OCI-LY1 (cell line): ENCODE measurements at regions not wholly inside any gene's neighbourhood (a gene's known extent, or its start where the extent isn't known, plus 50 kb on each side); places are given as distances from the start of the nearest gene placed in this dataset.

Experiments used
- H2AFZ ChIP-seq: fragments of 200-600 bp; sonication (generic), shearing (Covaris generic); 2 replicates; pipeline ENCODE4 v1.6.0; 2014; ENCODE audit warnings: antibody characterized with exemption, mild to moderate bottlenecking, low read length
- H3F3A ChIP-seq: fragments of 200-600 bp; sonication (generic), shearing (Covaris generic); 2 replicates; pipeline ENCODE4 v1.6.0; 2014; ENCODE audit warnings: mild to moderate bottlenecking, antibody characterized with exemption, low read length, moderate library complexity; ENCODE audit not compliant: insufficient read depth
- H3K27ac ChIP-seq: fragments of 200-600 bp; sonication (generic); 2 replicates; pipeline ENCODE4 v1.5.1; 2014; ENCODE audit warnings: low read length, mixed run types, mild to moderate bottlenecking, low read depth; ENCODE audit not compliant: poor library complexity, severe bottlenecking
- H3K27me3 ChIP-seq: fragments of 200-600 bp; sonication (generic); 2 replicates; pipeline ENCODE4 v1.6.0; 2014; ENCODE audit warnings: antibody characterized with exemption, mild to moderate bottlenecking, low read length, moderate library complexity; ENCODE audit not compliant: insufficient read depth
- H3K36me3 ChIP-seq: fragments of 200-600 bp; sonication (generic); 2 replicates; pipeline ENCODE4 v1.6.1; 2014; ENCODE audit warnings: mild to moderate bottlenecking, antibody characterized with exemption, low read length, moderate library complexity, mixed read lengths; ENCODE audit not compliant: insufficient read depth
- H3K4me1 ChIP-seq: fragments of 200-600 bp; sonication (generic); 2 replicates; pipeline ENCODE4 v1.5.1; 2014; ENCODE audit warnings: mild to moderate bottlenecking, low read length, moderate library complexity; ENCODE audit not compliant: insufficient read depth, severe bottlenecking
- H3K4me2 ChIP-seq: fragments of 200-600 bp; sonication (generic), shearing (Covaris generic); 2 replicates; pipeline ENCODE4 v1.6.1; 2014; ENCODE audit warnings: low read length
- H3K4me3 ChIP-seq: fragments of 200-600 bp; sonication (generic); 2 replicates; pipeline ENCODE4 v1.5.1; 2014; ENCODE audit warnings: low read length, low read depth, mild to moderate bottlenecking, mixed read lengths; ENCODE audit not compliant: poor library complexity, severe bottlenecking
- H3K79me2 ChIP-seq: fragments of 200-600 bp; shearing (Covaris generic); 2 replicates; pipeline ENCODE4 v1.6.1; 2016; ENCODE audit warnings: mixed run types, low read length, mixed read lengths; ENCODE audit not compliant: insufficient read depth
- H3K9ac ChIP-seq: fragments of 200-600 bp; sonication (generic), shearing (Covaris generic); 2 replicates; pipeline ENCODE4 v1.6.1; 2014; ENCODE audit warnings: mild to moderate bottlenecking, low read length, mixed read lengths
- H3K9me2 ChIP-seq: fragments of 200-600 bp; sonication (generic), shearing (Covaris generic); 2 replicates; pipeline ENCODE4 v1.6.1; 2014; ENCODE audit warnings: low read depth, mild to moderate bottlenecking, low read length, mixed read lengths
- H3K9me3 ChIP-seq: fragments of 200-600 bp; shearing (Covaris generic); 2 replicates; pipeline ENCODE4 v1.6.1; 2014; ENCODE audit warnings: low read length, mixed read lengths
- H4K20me1 ChIP-seq: fragments of 200-600 bp; sonication (generic), shearing (Covaris generic); 2 replicates; pipeline ENCODE4 v1.6.0; 2016; ENCODE audit warnings: mild to moderate bottlenecking, low read length; ENCODE audit not compliant: insufficient read depth
- EZH2 ChIP-seq: fragments of 200-600 bp; sonication (generic), shearing (Covaris generic); IDR thresholded peaks from 2 replicates; pipeline ENCODE4 v1.8.0; 2017; ENCODE audit warnings: borderline replicate concordance, mixed run types, mild to moderate bottlenecking, antibody characterized with exemption, low read length, moderate library complexity, mixed read lengths
- TF ChIP-seq, protein P1 (sequence below): fragments of 200-600 bp; sonication (generic), shearing (Covaris generic); IDR thresholded peaks from 2 replicates; pipeline ENCODE4 v1.5.1; 2017; ENCODE audit warnings: mild to moderate bottlenecking, antibody characterized with exemption, low read length, moderate library complexity, mixed read lengths

DNA sequence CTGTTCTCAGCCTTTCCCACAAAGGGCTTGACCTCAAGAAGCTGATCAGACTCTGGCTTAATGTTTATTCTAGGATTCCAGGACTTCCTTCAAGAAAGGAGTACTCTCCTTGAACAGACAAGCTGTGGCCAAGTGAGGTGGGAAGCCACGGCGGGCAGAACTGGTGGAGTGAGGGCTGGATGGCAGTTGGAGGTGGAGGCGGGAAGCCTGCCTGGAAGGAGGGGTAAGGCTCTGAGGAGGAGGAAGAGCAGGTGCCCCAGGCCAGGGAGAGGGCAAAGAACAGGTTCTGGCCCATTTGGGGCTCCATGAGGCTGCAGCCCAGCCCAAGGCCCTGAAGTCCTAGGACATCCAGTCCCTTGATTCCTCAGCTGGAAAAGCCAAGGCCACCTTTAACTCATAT lies 143.9 kb downstream of the CYP26B1 start:
- Histone ChIP-seq H3K79me2 (no peaks in the 10 kb centered on the region), H3K9ac (no peak overlapping the region), H3F3A (no peaks in the 10 kb centered on the region), H3K4me1 (no peaks in the 10 kb centered on the region), H3K9me2 (no peaks in the 10 kb centered on the region), H3K9me3 (no peaks in the 10 kb centered on the region), H3K27ac (no peak overlapping the region), H3K4me2 (no peak overlapping the region), H2AFZ (no peak overlapping the region), H3K27me3 (no peaks in the 10 kb centered on the region; the same call in 1 of the 2 replicates), H4K20me1 (no peaks in the 10 kb centered on the region), H3K36me3 (no peaks in the 10 kb centered on the region), H3K4me3 (no peak overlapping the region)
- TF ChIP-seq, protein P1, sequence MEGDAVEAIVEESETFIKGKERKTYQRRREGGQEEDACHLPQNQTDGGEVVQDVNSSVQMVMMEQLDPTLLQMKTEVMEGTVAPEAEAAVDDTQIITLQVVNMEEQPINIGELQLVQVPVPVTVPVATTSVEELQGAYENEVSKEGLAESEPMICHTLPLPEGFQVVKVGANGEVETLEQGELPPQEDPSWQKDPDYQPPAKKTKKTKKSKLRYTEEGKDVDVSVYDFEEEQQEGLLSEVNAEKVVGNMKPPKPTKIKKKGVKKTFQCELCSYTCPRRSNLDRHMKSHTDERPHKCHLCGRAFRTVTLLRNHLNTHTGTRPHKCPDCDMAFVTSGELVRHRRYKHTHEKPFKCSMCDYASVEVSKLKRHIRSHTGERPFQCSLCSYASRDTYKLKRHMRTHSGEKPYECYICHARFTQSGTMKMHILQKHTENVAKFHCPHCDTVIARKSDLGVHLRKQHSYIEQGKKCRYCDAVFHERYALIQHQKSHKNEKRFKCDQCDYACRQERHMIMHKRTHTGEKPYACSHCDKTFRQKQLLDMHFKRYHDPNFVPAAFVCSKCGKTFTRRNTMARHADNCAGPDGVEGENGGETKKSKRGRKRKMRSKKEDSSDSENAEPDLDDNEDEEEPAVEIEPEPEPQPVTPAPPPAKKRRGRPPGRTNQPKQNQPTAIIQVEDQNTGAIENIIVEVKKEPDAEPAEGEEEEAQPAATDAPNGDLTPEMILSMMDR, result no peak
- TF ChIP-seq EZH2, result no peak

DNA sequence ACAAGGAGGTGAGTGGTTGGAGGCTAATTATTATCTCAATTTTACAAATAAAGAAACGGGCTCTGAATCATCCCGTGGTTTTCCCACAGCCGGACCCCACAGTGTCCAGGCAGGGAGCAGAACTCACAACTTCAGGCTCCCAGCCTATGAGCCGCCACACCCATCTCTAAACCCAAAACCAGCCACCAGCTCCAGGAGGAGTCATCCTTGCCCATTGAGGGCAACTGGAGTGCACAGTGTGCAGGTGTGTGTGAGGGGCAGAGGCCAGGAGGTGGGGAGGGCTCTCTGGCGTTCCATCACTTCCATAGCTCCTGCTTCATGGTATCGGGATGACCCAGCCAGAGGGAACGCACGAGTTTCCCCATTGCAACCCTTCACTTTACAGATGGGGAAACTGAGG lies 144.5 kb downstream of the CYP26B1 start:
- no peaks in the 10 kb centered on the region for H4K20me1 ChIP-seq
- H3K36me3 ChIP-seq, result no peaks in the 10 kb centered on the region
- TF ChIP-seq, protein P1, result no peak
- no peak for TF ChIP-seq EZH2
- H3K4me3 ChIP-seq, result no peak overlapping the region
- no peak overlapping the region for H3K27ac ChIP-seq
- no peaks in the 10 kb centered on the region for H3K79me2 ChIP-seq
- H3K27me3 ChIP-seq, result no peaks in the 10 kb centered on the region; the same call in 1 of the 2 replicates
- H3K9me3 ChIP-seq, result no peaks in the 10 kb centered on the region
- H3K9ac ChIP-seq, result no peak overlapping the region
- H3K4me2 ChIP-seq, result no peak overlapping the region
- H3K9me2 ChIP-seq, result no peaks in the 10 kb centered on the region
- H3F3A ChIP-seq, result no peaks in the 10 kb centered on the region
- H2AFZ ChIP-seq, result no peak overlapping the region
- H3K4me1 ChIP-seq, result no peaks in the 10 kb centered on the region

DNA sequence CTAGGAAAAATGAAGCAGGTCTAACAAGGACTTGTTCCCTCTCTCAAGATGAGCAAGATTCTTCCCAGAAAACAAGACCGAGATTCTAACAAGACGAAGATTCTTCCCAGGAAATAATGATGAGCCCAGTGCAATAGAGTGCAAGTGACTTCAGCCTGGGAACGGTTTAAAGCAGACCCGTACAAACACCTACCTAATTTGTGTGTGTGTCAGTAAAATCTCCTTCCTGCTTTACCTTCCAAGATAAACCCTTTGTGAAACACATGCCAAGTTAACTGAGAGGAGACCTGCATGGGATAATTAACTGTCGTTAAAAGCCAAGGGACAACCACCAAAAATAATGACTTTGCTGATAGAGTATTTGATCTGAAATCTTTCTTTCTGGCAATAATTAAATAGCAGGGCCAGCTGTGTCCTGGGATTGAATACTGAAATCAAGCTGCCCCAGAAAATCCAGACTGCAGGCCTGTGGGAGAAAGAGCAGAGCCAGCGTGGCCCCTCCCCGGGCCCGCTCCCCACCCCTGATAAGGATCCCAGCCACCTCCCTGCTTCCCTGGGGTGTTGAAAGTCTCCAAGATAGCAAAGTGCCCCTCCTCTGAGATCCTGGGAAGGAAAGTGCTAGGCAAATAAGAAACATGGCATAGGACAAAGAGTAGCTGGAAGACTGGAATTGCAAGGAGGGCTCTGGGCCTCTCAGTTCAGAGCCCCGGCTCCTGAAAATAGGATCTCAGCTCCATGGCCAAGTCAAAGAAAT lies 145.5 kb downstream of the CYP26B1 start:
- Histone ChIP-seq H3K36me3 (no peaks in the 10 kb centered on the region), H3K9me3 (no peaks in the 10 kb centered on the region), H3K4me2 (no peak overlapping the region), H2AFZ (no peak overlapping the region), H3K79me2 (no peaks in the 10 kb centered on the region), H3K27ac (no peak overlapping the region), H3F3A (no peaks in the 10 kb centered on the region), H3K4me1 (no peaks in the 10 kb centered on the region), H3K9ac (no peak overlapping the region), H3K4me3 (no peak overlapping the region), H4K20me1 (no peaks in the 10 kb centered on the region), H3K27me3 (no peaks in the 10 kb centered on the region; the same call in 1 of the 2 replicates), H3K9me2 (no peaks in the 10 kb centered on the region)
- TF ChIP-seq, protein P1, result no peak
- no peak for TF ChIP-seq EZH2
